ENCODE measurements at regions not wholly inside any gene's neighbourhood (a gene's known extent, or its start where the extent isn't known, plus 50 kb on each side); places are given as distances from the start of the nearest gene placed in this dataset.

- intact Hi-C loops (cut with DNase I; ENCODE audit: low total_unique reads) = no loop called here
- no peak for DNase-seq
- H3K4me3 ChIP-seq = no peak overlapping the region
- peaks cover 0 to 4% (median 0%) of the 10 kb centered on the region in 8 donors for H3K9me3 ChIP-seq
- 62 to 88% (median 80%) methylated on average over 1 of the region's 1 CpG for WGBS, 5 donors
- no peaks in the 10 kb centered on the region for H3K27me3 ChIP-seq (replicated peaks in 1 of 7)
- H3K36me3 ChIP-seq = no peaks in the 10 kb centered on the region
- no peak overlapping the region for H3K27ac ChIP-seq
- no peaks in the 10 kb centered on the region for H3K4me1 ChIP-seq
- TF ChIP-seq POLR2AphosphoS5 (IDR thresholded peaks at IDR 0.05) = no peak
- TF ChIP-seq CTCF (IDR thresholded peaks at IDR 0.05 in 8 of 11, conservative IDR thresholded peaks at IDR 0.05 in 3 of 11) = no peak
- TF ChIP-seq POLR2A (IDR thresholded peaks at IDR 0.05) = no peak
Observed at GRCh38 chr11:36824349-36824748, 226.3 kb upstream of the RAG2 start.

DNA sequence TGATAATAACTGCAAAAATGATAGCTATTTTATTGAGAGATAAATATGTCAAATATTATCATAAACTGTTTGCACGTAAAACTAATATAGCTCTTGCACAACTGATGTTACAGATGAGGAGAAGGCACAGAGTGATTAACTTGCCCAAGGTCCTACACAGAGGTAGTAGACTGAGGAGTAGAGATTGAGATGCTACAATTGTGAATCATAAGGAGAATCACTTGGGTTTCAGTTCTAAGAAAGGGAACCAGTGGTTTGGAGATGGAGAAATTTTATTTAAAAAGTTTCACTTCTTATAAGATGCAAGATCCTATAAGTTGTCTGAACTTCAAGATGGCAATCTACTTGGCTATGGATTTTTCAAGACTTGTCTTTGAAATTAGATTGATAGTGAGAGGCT lies 224.8 kb upstream of the RAG2 start:
- H3K27me3 ChIP-seq (replicated peaks in 1 of 7) = no peaks in the 10 kb centered on the region
- no peaks in the 10 kb centered on the region for H3K4me1 ChIP-seq
- no peaks in the 10 kb centered on the region for H3K9me3 ChIP-seq
- TF ChIP-seq POLR2AphosphoS5 (IDR thresholded peaks at IDR 0.05) (no peak), POLR2A (IDR thresholded peaks at IDR 0.05) (no peak)
- intact Hi-C loops (cut with DNase I; ENCODE audit: low total_unique reads) = no loop called here
- H3K4me3 ChIP-seq = no peak overlapping the region
- WGBS, 5 donors = 89 to 95% (median 94%) methylated on average over 1 of the region's 1 CpG
- no peak for DNase-seq
- H3K36me3 ChIP-seq = no peaks in the 10 kb centered on the region
- H3K27ac ChIP-seq = no peak overlapping the region

GRCh38 chr11:36818410-36818809 lies 220.4 kb upstream of the RAG2 start:
- Histone ChIP-seq H3K27me3 (replicated peaks in 1 of 7) (no peaks in the 10 kb centered on the region), H3K4me3 (no peak overlapping the region), H3K9me3 (no peaks in the 10 kb centered on the region), H3K4me1 (no peaks in the 10 kb centered on the region), H3K36me3 (no peaks in the 10 kb centered on the region), H3K27ac (no peak overlapping the region)
- intact Hi-C loops (cut with DNase I; ENCODE audit: low total_unique reads) = no loop called here
- TF ChIP-seq POLR2A (IDR thresholded peaks at IDR 0.05) (no peak), POLR2AphosphoS5 (IDR thresholded peaks at IDR 0.05) (no peak), CTCF (IDR thresholded peaks at IDR 0.05 in 8 of 11, conservative IDR thresholded peaks at IDR 0.05 in 3 of 11) (peak in 2 of 11 experiments; percentile 11 to 15)
- WGBS, 5 donors = 46 to 58% (median 49%) methylated on average over 2 of the region's 2 CpGs
- no peak for DNase-seq

- H3K4me3 ChIP-seq = no peak overlapping the region
- no peak for DNase-seq
- H3K9me3 ChIP-seq = no peaks in the 10 kb centered on the region
- 65 to 86% (median 75%) methylated on average over 6 of the region's 6 CpGs for WGBS, 5 donors
- intact Hi-C loops (cut with DNase I; ENCODE audit: low total_unique reads) = no loop called here
- H3K36me3 ChIP-seq = no peaks in the 10 kb centered on the region
- H3K27me3 ChIP-seq (replicated peaks in 1 of 7) = no peaks in the 10 kb centered on the region
- H3K27ac ChIP-seq = no peak overlapping the region
- H3K4me1 ChIP-seq = no peaks in the 10 kb centered on the region
- TF ChIP-seq POLR2AphosphoS5 (IDR thresholded peaks at IDR 0.05) = no peak
- no peak for TF ChIP-seq POLR2A (IDR thresholded peaks at IDR 0.05)
- no peak for TF ChIP-seq CTCF (IDR thresholded peaks at IDR 0.05 in 8 of 11, conservative IDR thresholded peaks at IDR 0.05 in 3 of 11)
Observed at GRCh38 chr11:36817336-36817965, 219.4 kb upstream of the RAG2 start.

DNA sequence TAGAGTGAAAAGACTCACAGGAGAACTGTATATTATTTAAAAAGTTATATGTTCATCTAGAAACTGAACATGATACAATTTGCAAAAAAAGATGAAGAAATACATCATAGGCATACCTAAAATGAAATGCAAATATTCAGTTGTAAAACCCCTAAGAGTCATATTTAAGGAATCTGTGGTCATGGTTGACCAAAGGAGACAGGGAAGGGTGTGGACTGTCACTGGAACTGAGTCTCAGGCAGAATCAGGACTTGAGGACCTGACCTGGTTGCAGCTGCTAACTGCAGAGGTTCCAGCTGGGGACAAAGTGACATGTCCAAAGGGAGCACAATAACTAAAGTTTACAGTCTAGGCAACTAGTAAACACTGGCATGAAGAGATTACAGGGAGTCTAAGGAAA lies 211.3 kb upstream of the RAG2 start:
- no peaks in the 10 kb centered on the region for H3K27me3 ChIP-seq (replicated peaks in 1 of 7)
- no peak for TF ChIP-seq POLR2AphosphoS5 (IDR thresholded peaks at IDR 0.05)
- no peak for TF ChIP-seq POLR2A (IDR thresholded peaks at IDR 0.05)
- TF ChIP-seq CTCF (IDR thresholded peaks at IDR 0.05 in 8 of 11, conservative IDR thresholded peaks at IDR 0.05 in 3 of 11) = no peak
- no peak for DNase-seq
- no peak overlapping the region for H3K27ac ChIP-seq
- H3K36me3 ChIP-seq = no peaks in the 10 kb centered on the region
- no peaks in the 10 kb centered on the region for H3K9me3 ChIP-seq
- H3K4me1 ChIP-seq = no peaks in the 10 kb centered on the region
- H3K4me3 ChIP-seq = no peak overlapping the region
- intact Hi-C loops (cut with DNase I; ENCODE audit: low total_unique reads) = no loop called here

All from spleen (tissue), 11 donors.